Mesothelial cell of epicardium (in vitro differentiated cells): ENCODE measurements at regions not wholly inside any gene's neighbourhood (a gene's known extent, or its start where the extent isn't known, plus 50 kb on each side); places are given as distances from the start of the nearest gene placed in this dataset.

ENCODE experiments used
- DNase-seq, 2 experiments: peaks; one replicate each; pipeline ENCODE4 v3.0.0; 2021; ENCODE audit warnings: low spot score in 2 of 2; ENCODE audit not compliant: unreplicated experiment in 2 of 2
- H3K27ac Mint-ChIP-seq: 2 replicates; pipeline ENCODE4 v1.8.0; 2021; ENCODE audit warnings: mixed read lengths
- H3K27me3 Mint-ChIP-seq: 2 replicates; pipeline ENCODE4 v1.8.0; 2021; ENCODE audit warnings: low read depth, mixed read lengths
- H3K36me3 Mint-ChIP-seq: 2 replicates; pipeline ENCODE4 v1.8.0; 2021; ENCODE audit warnings: mixed read lengths
- H3K4me1 Mint-ChIP-seq: 2 replicates; pipeline ENCODE4 v1.8.0; 2021; ENCODE audit warnings: mixed read lengths
- H3K4me3 Mint-ChIP-seq: 2 replicates; pipeline ENCODE4 v1.8.0; 2021; ENCODE audit warnings: mild to moderate bottlenecking, moderate library complexity, mixed read lengths
- H3K9me3 Mint-ChIP-seq: 2 replicates; pipeline ENCODE4 v1.8.0; 2021; ENCODE audit warnings: mixed read lengths
- TF ChIP-seq, protein P1 (sequence below): fragments of 200-600 bp; sonication (generic); IDR thresholded peaks from one replicate; pipeline ENCODE4 v1.5.0; 2021; ENCODE audit warnings: antibody characterized with exemption; ENCODE audit not compliant: unreplicated experiment

- no peak overlapping the region for H3K4me3 Mint-ChIP-seq
- no peaks in the 10 kb centered on the region for H3K36me3 Mint-ChIP-seq
- H3K27ac Mint-ChIP-seq: no peak overlapping the region
- no peaks in the 10 kb centered on the region for H3K9me3 Mint-ChIP-seq
- TF ChIP-seq, protein P1, sequence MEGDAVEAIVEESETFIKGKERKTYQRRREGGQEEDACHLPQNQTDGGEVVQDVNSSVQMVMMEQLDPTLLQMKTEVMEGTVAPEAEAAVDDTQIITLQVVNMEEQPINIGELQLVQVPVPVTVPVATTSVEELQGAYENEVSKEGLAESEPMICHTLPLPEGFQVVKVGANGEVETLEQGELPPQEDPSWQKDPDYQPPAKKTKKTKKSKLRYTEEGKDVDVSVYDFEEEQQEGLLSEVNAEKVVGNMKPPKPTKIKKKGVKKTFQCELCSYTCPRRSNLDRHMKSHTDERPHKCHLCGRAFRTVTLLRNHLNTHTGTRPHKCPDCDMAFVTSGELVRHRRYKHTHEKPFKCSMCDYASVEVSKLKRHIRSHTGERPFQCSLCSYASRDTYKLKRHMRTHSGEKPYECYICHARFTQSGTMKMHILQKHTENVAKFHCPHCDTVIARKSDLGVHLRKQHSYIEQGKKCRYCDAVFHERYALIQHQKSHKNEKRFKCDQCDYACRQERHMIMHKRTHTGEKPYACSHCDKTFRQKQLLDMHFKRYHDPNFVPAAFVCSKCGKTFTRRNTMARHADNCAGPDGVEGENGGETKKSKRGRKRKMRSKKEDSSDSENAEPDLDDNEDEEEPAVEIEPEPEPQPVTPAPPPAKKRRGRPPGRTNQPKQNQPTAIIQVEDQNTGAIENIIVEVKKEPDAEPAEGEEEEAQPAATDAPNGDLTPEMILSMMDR: no peak
- H3K27me3 Mint-ChIP-seq: peaks cover 72% of the 10 kb centered on the region
- no peaks in the 10 kb centered on the region for H3K4me1 Mint-ChIP-seq
- DNase-seq: no peak
Observed at GRCh38 chr10:123445261-123445775, 220.8 kb upstream of the GPR26 start.

DNA sequence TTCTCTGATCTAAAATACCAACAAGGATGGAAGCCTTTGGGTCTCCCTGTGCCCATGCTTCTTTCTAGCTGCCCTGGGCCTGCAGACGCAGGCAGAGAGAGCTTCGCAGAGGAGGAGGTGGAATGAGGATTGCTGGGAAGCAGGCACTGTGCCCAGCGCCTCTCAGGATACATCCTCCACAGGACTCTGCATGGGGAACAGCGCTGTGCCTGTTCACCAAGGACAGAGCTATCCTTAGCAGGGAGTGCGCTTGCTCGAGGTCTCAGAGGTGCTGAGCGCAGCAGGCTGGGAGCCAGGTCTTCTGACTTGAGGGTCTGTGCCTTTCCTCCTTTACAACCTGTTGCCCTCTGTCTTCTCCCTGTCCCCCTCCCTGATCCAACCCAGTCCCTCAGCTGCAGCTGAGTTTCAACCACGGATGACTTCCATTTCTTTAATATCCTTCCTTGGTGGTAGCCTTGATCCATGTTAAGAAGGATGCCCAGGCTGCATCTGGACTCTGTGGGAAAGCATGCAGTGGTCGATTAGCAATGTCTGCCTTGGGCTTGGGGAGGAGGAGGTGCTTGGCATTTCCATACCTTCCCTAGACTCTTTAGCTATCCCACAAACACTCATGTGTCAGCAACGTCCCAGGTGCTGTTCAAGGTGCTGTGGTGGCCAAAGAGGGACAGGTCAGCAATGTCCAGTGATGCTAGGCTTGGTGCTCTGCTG is 219.6 kb upstream of the GPR26 start:
- DNase-seq: no peak
- Mint-ChIP-seq H3K4me3 (no peak overlapping the region), H3K9me3 (no peaks in the 10 kb centered on the region), H3K27ac (no peak overlapping the region), H3K36me3 (no peaks in the 10 kb centered on the region), H3K27me3 (peaks cover 74% of the 10 kb centered on the region), H3K4me1 (no peaks in the 10 kb centered on the region)
- TF ChIP-seq, protein P1: no peak

DNA sequence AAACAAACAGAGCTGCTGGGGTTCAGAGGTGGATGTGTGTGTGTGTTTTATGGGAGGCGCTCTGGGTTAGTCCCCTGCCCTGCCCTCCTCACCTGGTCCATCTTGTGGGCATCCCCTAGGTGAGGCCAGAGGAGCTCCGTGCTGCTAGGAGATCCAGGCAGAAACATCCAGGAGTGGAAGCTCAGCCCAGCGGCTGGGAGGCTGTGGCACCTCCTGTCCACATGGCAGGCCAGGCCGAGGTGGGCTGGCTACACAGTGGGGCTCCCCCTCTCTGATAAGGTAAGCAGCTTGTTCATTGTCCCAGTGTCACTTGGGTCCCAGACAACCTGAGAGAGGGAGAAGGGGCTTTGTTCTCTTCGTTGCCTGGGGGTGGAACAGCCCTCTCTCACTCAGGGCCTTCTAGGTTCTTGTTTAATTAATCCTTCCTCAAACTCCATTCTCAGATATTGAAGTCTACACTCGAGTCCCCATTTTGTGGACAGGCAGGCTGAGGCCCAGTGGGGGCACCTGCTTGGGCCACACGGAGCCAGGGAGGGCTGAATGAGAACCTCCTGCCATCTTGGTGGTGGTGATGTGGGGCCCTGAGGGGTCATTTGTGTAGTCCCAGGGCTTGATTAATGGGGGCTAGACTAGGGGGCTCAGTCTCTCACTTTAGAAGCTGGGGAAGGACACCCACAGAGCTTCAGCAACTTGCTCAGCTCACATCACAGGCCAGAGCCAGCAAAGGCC is 216.8 kb upstream of the GPR26 start:
- no peak for DNase-seq
- H3K4me1 Mint-ChIP-seq: no peaks in the 10 kb centered on the region
- no peak overlapping the region for H3K4me3 Mint-ChIP-seq
- peaks cover 75% of the 10 kb centered on the region for H3K27me3 Mint-ChIP-seq
- H3K9me3 Mint-ChIP-seq: no peaks in the 10 kb centered on the region
- TF ChIP-seq, protein P1: no peak
- H3K27ac Mint-ChIP-seq: no peak overlapping the region
- H3K36me3 Mint-ChIP-seq: no peaks in the 10 kb centered on the region

GRCh38 chr10:123450956-123451605 is 215.1 kb upstream of the GPR26 start:
- TF ChIP-seq, protein P1: no peak
- no peaks in the 10 kb centered on the region for H3K9me3 Mint-ChIP-seq
- no peaks in the 10 kb centered on the region for H3K4me1 Mint-ChIP-seq
- H3K36me3 Mint-ChIP-seq: no peaks in the 10 kb centered on the region
- no peak overlapping the region for H3K27ac Mint-ChIP-seq
- no peak overlapping the region for H3K4me3 Mint-ChIP-seq
- no peak for DNase-seq
- H3K27me3 Mint-ChIP-seq: peaks cover 77% of the 10 kb centered on the region

GRCh38 chr10:123451618-123452245 is 214.4 kb upstream of the GPR26 start:
- peaks cover 78% of the 10 kb centered on the region for H3K27me3 Mint-ChIP-seq
- no peaks in the 10 kb centered on the region for H3K9me3 Mint-ChIP-seq
- H3K4me3 Mint-ChIP-seq: no peak overlapping the region
- DNase-seq: no peak
- no peaks in the 10 kb centered on the region for H3K36me3 Mint-ChIP-seq
- no peak overlapping the region for H3K27ac Mint-ChIP-seq
- TF ChIP-seq, protein P1: no peak
- no peaks in the 10 kb centered on the region for H3K4me1 Mint-ChIP-seq
